Activated CD8-positive, alpha-beta memory T cell treated with anti-CD3 and anti-CD28 coated beads for 24 hours (primary cell): ENCODE measurements at regions not wholly inside any gene's neighbourhood (a gene's known extent, or its start where the extent isn't known, plus 50 kb on each side); places are given as distances from the start of the nearest gene placed in this dataset.
"Not testable (repeated sequence)": the region's sequence is repeated elsewhere in the genome, so short reads cannot be mapped to it uniquely, and the experiment has no call there.

Experiments
- DNase-seq: peaks from one replicate; pipeline ENCODE4 v3.0.0-alpha.2; 2020

- DNase-seq = no peak
Measured at GRCh38 chr21:29396951-29397455, 98.3 kb downstream of the BACH1 start.

- no peak for DNase-seq
Measured at GRCh38 chr21:29403301-29403700, 104.6 kb downstream of the BACH1 start.

GRCh38 chr21:29403922-29404538 is 105.3 kb downstream of the BACH1 start:
- DNase-seq = no peak

GRCh38 chr21:29405503-29406122 is 106.9 kb downstream of the BACH1 start:
- DNase-seq = no peak

- no peak for DNase-seq
Measured at GRCh38 chr21:29406385-29406784, 107.7 kb downstream of the BACH1 start.

- DNase-seq = no peak
Measured at GRCh38 chr21:29407571-29407970, 108.8 kb downstream of the BACH1 start.

GRCh38 chr21:29413683-29414082 is 115.0 kb downstream of the BACH1 start:
- no peak for DNase-seq

GRCh38 chr21:29416268-29416667 is 117.5 kb downstream of the BACH1 start:
- no peak for DNase-seq

GRCh38 chr21:29418813-29419212 is 120.1 kb downstream of the BACH1 start:
- no peak for DNase-seq

GRCh38 chr21:29419422-29419821 is 120.7 kb downstream of the BACH1 start:
- DNase-seq = no peak

- DNase-seq = no peak
Measured at GRCh38 chr21:29423099-29423870, 124.6 kb downstream of the BACH1 start.

GRCh38 chr21:29424728-29425127 is 126.0 kb downstream of the BACH1 start:
- no peak for DNase-seq

GRCh38 chr21:29429218-29429617 is 130.5 kb downstream of the BACH1 start:
- no peak for DNase-seq

- DNase-seq = no peak
Measured at GRCh38 chr21:29430030-29430429, 131.3 kb downstream of the BACH1 start.

GRCh38 chr21:29430576-29430975 is 131.9 kb downstream of the BACH1 start:
- DNase-seq = no peak

- no peak for DNase-seq
Measured at GRCh38 chr21:29431178-29431577, 132.5 kb downstream of the BACH1 start.

- DNase-seq = no peak
Measured at GRCh38 chr21:29431680-29432079, 133.0 kb downstream of the BACH1 start.

GRCh38 chr21:29433366-29434059 is 134.8 kb downstream of the BACH1 start:
- no peak for DNase-seq

GRCh38 chr21:29434081-29434480 is 135.4 kb downstream of the BACH1 start:
- no peak for DNase-seq

GRCh38 chr21:29434982-29435381 is 136.3 kb downstream of the BACH1 start:
- not testable (repeated sequence) for DNase-seq

GRCh38 chr21:29436143-29436542 is 137.4 kb downstream of the BACH1 start:
- DNase-seq = peak; percentile 60

GRCh38 chr21:29436650-29437049 is 137.9 kb downstream of the BACH1 start:
- no peak for DNase-seq

- no peak for DNase-seq
Measured at GRCh38 chr21:29441651-29442050, 142.9 kb downstream of the BACH1 start.
